Epithelial cell of prostate (primary cell): ENCODE measurements at regions not wholly inside any gene's neighbourhood (a gene's known extent, or its start where the extent isn't known, plus 50 kb on each side); places are given as distances from the start of the nearest gene placed in this dataset.
"Not testable (repeated sequence)": the region's sequence is repeated elsewhere in the genome, so short reads cannot be mapped to it uniquely, and the experiment has no call there.

Experiments used
- DNase-seq: peaks from one replicate; pipeline ENCODE4 v3.0.0-alpha.2; 2011; ENCODE audit warnings: low read depth, low spot score
- H3K27ac ChIP-seq: fragments of 450-650 bp; 2 replicates; pipeline ENCODE4 v1.5.1; 2017; ENCODE audit warnings: mild to moderate bottlenecking

- no peak for DNase-seq
- H3K27ac ChIP-seq, result no peak overlapping the region
Measured at GRCh38 chr3:152891678-152892077, 56.7 kb downstream of the P2RY1 start.

GRCh38 chr3:152892446-152892845, 57.5 kb downstream of the P2RY1 start:
- no peak overlapping the region for H3K27ac ChIP-seq
- no peak for DNase-seq

GRCh38 chr3:152893647-152894046, 58.7 kb downstream of the P2RY1 start:
- no peak for DNase-seq
- H3K27ac ChIP-seq, result no peak overlapping the region

GRCh38 chr3:152899306-152899705, 64.4 kb downstream of the P2RY1 start:
- no peak overlapping the region for H3K27ac ChIP-seq
- no peak for DNase-seq

GRCh38 chr3:152902141-152902669, 67.3 kb downstream of the P2RY1 start:
- no peak overlapping the region for H3K27ac ChIP-seq
- DNase-seq, result no peak

GRCh38 chr3:152905631-152906030, 70.7 kb downstream of the P2RY1 start:
- no peak for DNase-seq
- H3K27ac ChIP-seq, result no peak overlapping the region

GRCh38 chr3:152909180-152909883, 74.4 kb downstream of the P2RY1 start:
- peak overlapping the region; percentile 23 for H3K27ac ChIP-seq
- no peak for DNase-seq

GRCh38 chr3:152910211-152910610, 75.3 kb downstream of the P2RY1 start:
- H3K27ac ChIP-seq, result peak overlapping the region; percentile 23
- DNase-seq, result no peak

- H3K27ac ChIP-seq, result peak overlapping the region; percentile 23
- DNase-seq, result peak; percentile 50
Measured at GRCh38 chr3:152910966-152911365, 76.0 kb downstream of the P2RY1 start.

GRCh38 chr3:152914743-152915142, 79.8 kb downstream of the P2RY1 start:
- DNase-seq, H3K27ac ChIP-seq: not testable (repeated sequence)

GRCh38 chr3:152915695-152916094, 80.8 kb downstream of the P2RY1 start:
- no peak for DNase-seq
- H3K27ac ChIP-seq, result no peak overlapping the region

GRCh38 chr3:152916753-152917279, 81.9 kb downstream of the P2RY1 start:
- H3K27ac ChIP-seq, result no peak overlapping the region
- no peak for DNase-seq

- DNase-seq, result no peak
Measured at GRCh38 chr3:152921351-152921750, 86.4 kb downstream of the P2RY1 start.

GRCh38 chr3:152922554-152922953, 87.6 kb downstream of the P2RY1 start:
- H3K27ac ChIP-seq, result no peak overlapping the region
- DNase-seq, result no peak

More at GRCh38 chr3:152921351-152921750, 86.4 kb downstream of the P2RY1 start:
- no peak overlapping the region for H3K27ac ChIP-seq

- no peak for DNase-seq
- H3K27ac ChIP-seq, result no peak overlapping the region
Measured at GRCh38 chr3:152927131-152927530, 92.2 kb downstream of the P2RY1 start.

- no peak for DNase-seq
- no peak overlapping the region for H3K27ac ChIP-seq
Measured at GRCh38 chr3:152930516-152930915, 95.6 kb downstream of the P2RY1 start.

- H3K27ac ChIP-seq, result no peak overlapping the region
- no peak for DNase-seq
Measured at GRCh38 chr3:152937234-152937633, 102.3 kb downstream of the P2RY1 start.

- no peak overlapping the region for H3K27ac ChIP-seq
- DNase-seq, result no peak
Measured at GRCh38 chr3:152938974-152939636, 104.2 kb downstream of the P2RY1 start.

GRCh38 chr3:152941859-152942258, 106.9 kb downstream of the P2RY1 start:
- H3K27ac ChIP-seq, result peak overlapping the region; percentile 84

GRCh38 chr3:152942366-152942765, 107.4 kb downstream of the P2RY1 start:
- H3K27ac ChIP-seq, result peak overlapping the region; percentile 84
- DNase-seq, result peak; percentile 36

More at GRCh38 chr3:152941859-152942258, 106.9 kb downstream of the P2RY1 start:
- no peak for DNase-seq

GRCh38 chr3:152943645-152944044, 108.7 kb downstream of the P2RY1 start:
- no peak for DNase-seq

More at GRCh38 chr3:152943645-152944044, 108.7 kb downstream of the P2RY1 start:
- H3K27ac ChIP-seq, result peak overlapping the region; percentile 84
